Prostate gland (tissue), 2 donors: ENCODE measurements at regions not wholly inside any gene's neighbourhood (a gene's known extent, or its start where the extent isn't known, plus 50 kb on each side); places are given as distances from the start of the nearest gene placed in this dataset.

ENCODE experiments used
- DNase-seq: peaks from one replicate; pipeline ENCODE4 v3.0.0-alpha.2; 2019; ENCODE audit warnings: low spot score
- H3K27ac ChIP-seq, 2 donors: fragments of 200-600 bp; sonication (generic); 2 replicates each; pipeline ENCODE4 v1.5.1; 2017 to 2019
- H3K27me3 ChIP-seq: fragments of 200-600 bp; sonication (generic); replicated peaks from 2 replicates; pipeline ENCODE4 v1.5.1; 2019; ENCODE audit not compliant: insufficient read depth
- H3K36me3 ChIP-seq, 2 donors: fragments of 200-600 bp; sonication (generic); 1 replicate in 1 of 2; 2 replicates in 1 of 2; pipeline versions ENCODE4 v1.5.1 to v1.8.1; 2017 to 2019
- H3K4me1 ChIP-seq: fragments of 200-600 bp; sonication (generic); replicated peaks from 2 replicates; pipeline ENCODE4 v1.5.1; 2019
- H3K4me3 ChIP-seq, 2 donors: fragments of 200-600 bp; sonication (generic); 2 replicates each; pipeline ENCODE4 v1.5.1; 2017 to 2019
- H3K9me3 ChIP-seq: fragments of 200-600 bp; sonication (generic); 2 replicates; pipeline ENCODE4 v1.5.1; 2017
- CTCF ChIP-seq, 4 experiments: fragments of 200-600 bp in 2 of 4; fragments of 450-650 bp in 2 of 4; sonication (generic) in 2 of 4; IDR thresholded peaks; 1 replicate in 3 of 4; 2 replicates in 1 of 4; pipeline ENCODE4 v1.5.1; 2016 to 2019; ENCODE audit warnings: antibody characterized with exemption in 4 of 4, mild to moderate bottlenecking in 2 of 4, moderate library complexity in 2 of 4
- POLR2A ChIP-seq: fragments of 450-650 bp; IDR thresholded peaks from one replicate; pipeline ENCODE4 v1.6.1; 2016; ENCODE audit warnings: antibody characterized with exemption, mild to moderate bottlenecking
- POLR2AphosphoS5 ChIP-seq: sonication (generic); formaldehyde crosslinking; IDR thresholded peaks from one replicate; pipeline ENCODE4 v1.6.1; 2017; ENCODE audit warnings: antibody characterized with exemption
- WGBS: methylation state at CpG from one replicate; pipeline ENCODE4 v1.1.5; 2018; 5-methylcytosine and 5-hydroxymethylcytosine counted together
- intact Hi-C: fragments of 100-400 bp; cut with DNase I; formaldehyde crosslinking; loops from one replicate; pipeline ENCODE4 v1.14.2; 2022

DNA sequence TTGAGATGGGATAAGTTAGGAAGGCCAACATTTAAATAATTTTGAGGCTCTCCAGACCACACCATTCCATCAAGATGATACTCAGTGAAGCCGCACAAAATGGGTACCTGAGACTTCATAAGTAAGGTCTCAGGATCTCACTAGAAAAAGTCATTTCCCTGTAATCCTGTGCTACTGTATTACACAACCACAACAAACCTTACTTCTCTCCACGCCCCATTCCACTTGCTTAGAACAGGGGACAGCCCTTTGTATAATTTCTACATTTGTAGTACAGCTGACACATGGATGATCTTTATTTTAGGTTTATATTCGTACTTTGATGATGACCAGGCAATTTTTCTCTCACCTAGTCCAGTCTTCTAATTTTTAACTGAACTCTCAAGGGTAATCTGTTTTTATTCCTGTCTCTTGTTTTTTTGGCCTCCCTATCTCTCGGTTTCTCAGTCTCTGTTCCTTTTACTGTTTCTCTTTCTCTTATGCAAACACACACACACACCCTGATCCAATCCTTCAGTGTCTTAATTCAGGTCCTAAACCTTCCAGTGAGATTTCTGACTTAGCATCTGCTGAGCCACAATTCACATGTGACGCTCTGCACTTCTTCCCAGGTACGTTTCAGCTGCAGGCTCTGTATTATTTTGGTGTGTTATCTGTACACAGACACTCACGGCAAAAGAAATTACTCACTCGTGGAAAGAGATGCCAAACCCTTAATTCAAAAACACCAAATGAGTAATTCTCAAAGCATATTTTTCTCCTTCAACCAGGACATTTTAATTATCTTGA lies 223.2 kb upstream of the THBS1 start:
- 56% methylated on average over 8 of the region's 8 CpGs for WGBS
- no peak for TF ChIP-seq POLR2A
- TF ChIP-seq POLR2AphosphoS5, result no peak
- TF ChIP-seq CTCF (IDR thresholded peaks at IDR 0.05), result no peak
- intact Hi-C loops, result loop anchor here (10.0 kb wide), 1 partner anchor 217 kb away; no protein-coding TSS in a partner anchor
- DNase-seq, result no peak
- H3K4me3 ChIP-seq, result no peak overlapping the region
- H3K36me3 ChIP-seq, result no peaks in the 10 kb centered on the region
- no peak overlapping the region for H3K27ac ChIP-seq
- peaks cover 11% of the 10 kb centered on the region for H3K4me1 ChIP-seq
- no peaks in the 10 kb centered on the region for H3K9me3 ChIP-seq
- no peaks in the 10 kb centered on the region for H3K27me3 ChIP-seq

- Histone ChIP-seq H3K27ac (peak overlapping the region; percentile 1 to 38), H3K27me3 (no peaks in the 10 kb centered on the region), H3K9me3 (no peaks in the 10 kb centered on the region), H3K36me3 (no peaks in the 10 kb centered on the region), H3K4me3 (no peak overlapping the region), H3K4me1 (peaks cover 11% of the 10 kb centered on the region)
- no peak for DNase-seq
- no peak for TF ChIP-seq POLR2AphosphoS5
- no peak for TF ChIP-seq POLR2A
- no peak for TF ChIP-seq CTCF (IDR thresholded peaks at IDR 0.05)
- intact Hi-C loops, result loop anchor here (10.0 kb wide), 1 partner anchor 216 kb away; no protein-coding TSS in a partner anchor
- WGBS, result 36% methylated on average over 3 of the region's 3 CpGs
Measured at GRCh38 chr15:39358441-39359041, 222.3 kb upstream of the THBS1 start.

GRCh38 chr15:39359771-39360170 lies 221.1 kb upstream of the THBS1 start:
- Histone ChIP-seq H3K9me3 (no peaks in the 10 kb centered on the region), H3K4me1 (peaks cover 11% of the 10 kb centered on the region), H3K27me3 (no peaks in the 10 kb centered on the region), H3K36me3 (no peaks in the 10 kb centered on the region), H3K27ac (no peak overlapping the region), H3K4me3 (no peak overlapping the region)
- TF ChIP-seq CTCF (IDR thresholded peaks at IDR 0.05) (no peak), POLR2AphosphoS5 (no peak), POLR2A (no peak)
- no peak for DNase-seq
- 59% methylated on average over 3 of the region's 3 CpGs for WGBS
- intact Hi-C loops, result loop anchor here (10.0 kb wide), 1 partner anchor 215 kb away; no protein-coding TSS in a partner anchor

- Histone ChIP-seq H3K27me3 (no peaks in the 10 kb centered on the region), H3K27ac (no peak overlapping the region), H3K4me3 (no peak overlapping the region), H3K9me3 (no peaks in the 10 kb centered on the region), H3K36me3 (no peaks in the 10 kb centered on the region), H3K4me1 (peaks cover 11% of the 10 kb centered on the region)
- no peak for TF ChIP-seq POLR2A
- TF ChIP-seq POLR2AphosphoS5, result peak; percentile 55
- DNase-seq, result no peak
- 32% methylated on average over 2 of the region's 2 CpGs for WGBS
- intact Hi-C loops, result no loop called here
Measured at GRCh38 chr15:39360452-39360851, 220.4 kb upstream of the THBS1 start.

GRCh38 chr15:39361497-39361896 lies 219.4 kb upstream of the THBS1 start:
- WGBS, result 95% methylated on average over 3 of the region's 3 CpGs
- Histone ChIP-seq H3K4me3 (no peak overlapping the region), H3K27ac (no peak overlapping the region), H3K9me3 (no peaks in the 10 kb centered on the region), H3K36me3 (no peaks in the 10 kb centered on the region), H3K4me1 (peaks cover 11% of the 10 kb centered on the region), H3K27me3 (no peaks in the 10 kb centered on the region)
- intact Hi-C loops, result no loop called here
- DNase-seq, result no peak
- TF ChIP-seq POLR2AphosphoS5 (no peak), POLR2A (no peak), CTCF (IDR thresholded peaks at IDR 0.05) (no peak)
